ENCODE measurements at regions not wholly inside any gene's neighbourhood (a gene's known extent, or its start where the extent isn't known, plus 50 kb on each side); places are given as distances from the start of the nearest gene placed in this dataset.

- TF ChIP-seq CTCF (conservative IDR thresholded peaks at IDR 0.05) (no peak), ZFX (IDR thresholded peaks at IDR 0.05) (no peak)
Measured at GRCh38 chr20:57881466-57882385, 171.9 kb upstream of the PMEPA1 start.
